ENCODE measurements at regions not wholly inside any gene's neighbourhood (a gene's known extent, or its start where the extent isn't known, plus 50 kb on each side); places are given as distances from the start of the nearest gene placed in this dataset.

DNA sequence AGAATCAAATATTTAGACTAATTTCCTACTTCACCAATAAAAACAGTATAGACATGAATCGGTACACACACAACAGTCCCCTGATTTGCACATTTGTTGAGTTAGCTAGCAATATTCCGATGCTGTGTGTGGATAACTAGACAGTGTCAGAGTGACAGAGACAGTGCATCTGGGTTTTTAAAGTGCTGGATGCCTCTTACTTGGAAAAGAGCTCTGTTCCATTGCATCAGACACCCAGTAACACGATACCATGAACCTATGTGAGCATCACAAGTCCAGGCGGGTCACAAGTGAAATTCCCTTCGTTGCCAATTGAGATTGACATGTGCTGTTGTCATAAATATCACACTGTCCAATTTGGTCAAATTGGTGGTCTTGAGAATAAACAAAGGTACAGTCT lies 82.0 kb upstream of the ESRRG start:
- H3K4me3 Mint-ChIP-seq = no peak overlapping the region
- H3K36me3 Mint-ChIP-seq = no peaks in the 10 kb centered on the region
- DNase-seq (ENCODE audit: low spot score in 2 of 2) = no peak
- no peak overlapping the region for H3K27ac Mint-ChIP-seq
- H3K4me1 Mint-ChIP-seq = no peaks in the 10 kb centered on the region
- H3K9me3 Mint-ChIP-seq = peaks cover 4% of the 10 kb centered on the region
- ATAC-seq = no peak

GRCh38 chr1:216804111-216804510 lies 80.9 kb upstream of the ESRRG start:
- Mint-ChIP-seq H3K36me3 (no peaks in the 10 kb centered on the region), H3K27ac (no peak overlapping the region), H3K4me1 (no peaks in the 10 kb centered on the region), H3K4me3 (no peak overlapping the region), H3K9me3 (peaks cover 4% of the 10 kb centered on the region)
- ATAC-seq (no peak), DNase-seq (ENCODE audit: low spot score in 2 of 2) (no peak)

DNA sequence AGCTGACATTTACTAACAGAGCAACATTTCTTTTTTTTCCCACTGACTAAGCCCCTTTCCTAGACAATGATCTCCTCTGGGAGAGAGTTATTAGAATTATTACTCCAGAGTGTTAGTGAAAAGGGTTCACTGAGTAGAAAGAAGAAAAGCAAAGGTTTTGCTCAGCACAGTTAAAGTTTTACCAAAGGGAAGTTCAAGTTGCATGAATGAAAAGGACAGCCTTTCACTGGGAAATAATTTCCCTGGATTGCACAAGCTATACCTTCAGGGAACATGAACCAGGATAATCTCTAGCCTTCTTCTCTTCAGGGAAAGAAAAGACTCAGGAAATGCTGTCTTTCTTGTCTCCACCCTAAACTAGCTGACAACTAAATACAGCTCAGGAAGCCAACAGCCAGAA lies 71.4 kb upstream of the ESRRG start:
- ATAC-seq = no peak
- no peak overlapping the region for H3K27ac Mint-ChIP-seq
- no peak for DNase-seq (ENCODE audit: low spot score in 2 of 2)
- no peak overlapping the region for H3K4me3 Mint-ChIP-seq
- H3K36me3 Mint-ChIP-seq = no peaks in the 10 kb centered on the region
- H3K4me1 Mint-ChIP-seq = no peaks in the 10 kb centered on the region
- peaks cover 18% of the 10 kb centered on the region for H3K9me3 Mint-ChIP-seq

DNA sequence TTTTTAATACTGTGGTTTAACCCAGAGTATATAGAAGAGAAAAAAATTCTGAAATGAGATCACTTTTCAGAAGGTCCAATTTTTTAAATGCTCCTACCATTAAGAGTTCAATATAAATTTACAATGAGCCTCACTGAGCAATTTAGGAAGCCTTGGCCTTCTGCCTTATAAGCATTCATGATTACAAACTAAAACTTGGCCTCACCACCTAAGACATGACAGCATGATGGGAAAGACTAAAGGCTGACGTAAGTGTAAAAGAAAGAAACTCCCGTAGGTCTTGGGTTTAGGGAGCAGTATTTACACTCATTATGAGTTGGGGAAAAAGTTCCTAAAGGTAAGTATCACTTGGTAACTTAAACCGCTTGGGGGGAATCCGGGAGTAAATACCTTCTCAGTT lies 70.7 kb upstream of the ESRRG start:
- ATAC-seq (no peak), DNase-seq (ENCODE audit: low spot score in 2 of 2) (no peak)
- H3K27ac Mint-ChIP-seq = no peak overlapping the region
- H3K4me1 Mint-ChIP-seq = no peaks in the 10 kb centered on the region
- no peak overlapping the region for H3K4me3 Mint-ChIP-seq
- H3K36me3 Mint-ChIP-seq = no peaks in the 10 kb centered on the region
- peaks cover 18% of the 10 kb centered on the region for H3K9me3 Mint-ChIP-seq

DNA sequence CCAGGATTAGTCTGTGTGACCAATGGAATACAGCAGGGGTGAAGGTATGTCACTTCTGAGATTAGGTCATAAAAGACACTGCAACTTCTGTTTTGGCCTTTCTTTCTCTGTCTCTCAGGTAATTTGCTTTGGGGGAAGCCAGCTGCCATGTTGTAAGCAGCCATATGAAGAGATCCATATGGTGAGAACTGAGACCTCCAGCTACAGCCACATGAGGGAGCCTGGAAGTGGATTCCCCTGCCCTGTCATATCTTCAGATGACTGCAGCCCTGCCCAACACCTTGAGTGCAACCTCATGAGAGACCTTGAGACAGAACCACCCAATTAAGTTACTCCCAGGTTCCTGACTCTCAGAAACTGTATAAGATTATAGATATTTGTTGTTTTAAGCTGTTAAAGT lies 70.1 kb upstream of the ESRRG start:
- H3K36me3 Mint-ChIP-seq = no peaks in the 10 kb centered on the region
- H3K4me1 Mint-ChIP-seq = no peaks in the 10 kb centered on the region
- no peak overlapping the region for H3K27ac Mint-ChIP-seq
- peaks cover 15% of the 10 kb centered on the region for H3K9me3 Mint-ChIP-seq
- no peak overlapping the region for H3K4me3 Mint-ChIP-seq
- DNase-seq (ENCODE audit: low spot score in 2 of 2) (no peak), ATAC-seq (no peak)

- no peak overlapping the region for H3K27ac Mint-ChIP-seq
- H3K4me1 Mint-ChIP-seq = no peaks in the 10 kb centered on the region
- H3K9me3 Mint-ChIP-seq = peaks cover 16% of the 10 kb centered on the region
- ATAC-seq (no peak), DNase-seq (ENCODE audit: low spot score in 2 of 2) (no peak)
- H3K4me3 Mint-ChIP-seq = no peak overlapping the region
- no peaks in the 10 kb centered on the region for H3K36me3 Mint-ChIP-seq
Measured at GRCh38 chr1:216788671-216789070, 65.4 kb upstream of the ESRRG start.

- H3K9me3 Mint-ChIP-seq = peaks cover 13% of the 10 kb centered on the region
- DNase-seq (ENCODE audit: low spot score in 2 of 2) (no peak), ATAC-seq (no peak)
- H3K4me1 Mint-ChIP-seq = no peaks in the 10 kb centered on the region
- no peaks in the 10 kb centered on the region for H3K36me3 Mint-ChIP-seq
- no peak overlapping the region for H3K4me3 Mint-ChIP-seq
- no peak overlapping the region for H3K27ac Mint-ChIP-seq
Measured at GRCh38 chr1:216785737-216786136, 62.5 kb upstream of the ESRRG start.

DNA sequence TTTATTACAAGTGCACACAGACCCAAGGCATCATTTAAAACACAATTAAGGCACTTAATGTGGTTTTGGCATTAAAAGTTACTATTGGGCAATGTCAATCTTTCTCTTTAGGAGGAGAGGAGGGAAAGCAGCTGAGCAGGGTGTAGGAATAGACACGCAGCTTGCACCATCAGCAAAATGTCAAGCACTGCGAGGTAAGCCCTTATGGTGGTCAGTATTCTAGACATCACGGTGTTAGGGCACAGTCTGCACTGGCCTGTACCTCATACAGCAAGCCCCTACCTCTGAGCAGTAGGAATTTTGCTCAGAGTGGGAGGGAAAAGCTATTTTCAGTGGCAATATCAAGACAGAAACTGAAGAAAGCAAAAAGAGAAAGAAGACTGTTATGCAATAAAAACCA lies 62.0 kb upstream of the ESRRG start:
- Mint-ChIP-seq H3K36me3 (no peaks in the 10 kb centered on the region), H3K27ac (no peak overlapping the region), H3K4me1 (no peaks in the 10 kb centered on the region), H3K4me3 (no peak overlapping the region), H3K9me3 (peaks cover 9% of the 10 kb centered on the region)
- no peak for ATAC-seq
- DNase-seq (ENCODE audit: low spot score in 2 of 2) = no peak

GRCh38 chr1:216779686-216780085 lies 56.5 kb upstream of the ESRRG start:
- H3K4me1 Mint-ChIP-seq = no peaks in the 10 kb centered on the region
- H3K4me3 Mint-ChIP-seq = no peak overlapping the region
- no peak for DNase-seq (ENCODE audit: low spot score in 2 of 2)
- no peaks in the 10 kb centered on the region for H3K36me3 Mint-ChIP-seq
- no peak for ATAC-seq
- peaks cover 24% of the 10 kb centered on the region for H3K9me3 Mint-ChIP-seq
- no peak overlapping the region for H3K27ac Mint-ChIP-seq

DNA sequence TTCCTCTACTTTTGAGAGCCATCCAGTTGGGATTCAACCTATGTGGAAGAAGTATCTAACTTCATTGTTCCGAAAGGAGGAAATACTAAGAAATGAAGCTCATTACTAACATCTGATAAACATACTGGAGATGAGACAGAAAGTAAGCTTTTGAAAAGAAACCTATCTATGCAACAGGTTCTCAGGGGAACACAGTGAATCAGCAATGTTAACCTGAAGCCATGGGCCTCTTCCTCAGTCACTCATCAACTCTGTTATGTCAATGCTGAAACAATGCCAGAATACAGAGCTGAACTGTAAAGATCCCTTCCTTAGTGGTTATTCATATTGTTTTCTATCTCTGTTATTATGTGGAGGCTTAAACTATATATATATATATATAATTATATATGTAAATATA lies 55.5 kb upstream of the ESRRG start:
- H3K4me3 Mint-ChIP-seq = no peak overlapping the region
- peaks cover 20% of the 10 kb centered on the region for H3K9me3 Mint-ChIP-seq
- no peak overlapping the region for H3K27ac Mint-ChIP-seq
- DNase-seq (ENCODE audit: low spot score in 2 of 2) (no peak), ATAC-seq (peak; percentile 43)
- no peaks in the 10 kb centered on the region for H3K36me3 Mint-ChIP-seq
- no peaks in the 10 kb centered on the region for H3K4me1 Mint-ChIP-seq

DNA sequence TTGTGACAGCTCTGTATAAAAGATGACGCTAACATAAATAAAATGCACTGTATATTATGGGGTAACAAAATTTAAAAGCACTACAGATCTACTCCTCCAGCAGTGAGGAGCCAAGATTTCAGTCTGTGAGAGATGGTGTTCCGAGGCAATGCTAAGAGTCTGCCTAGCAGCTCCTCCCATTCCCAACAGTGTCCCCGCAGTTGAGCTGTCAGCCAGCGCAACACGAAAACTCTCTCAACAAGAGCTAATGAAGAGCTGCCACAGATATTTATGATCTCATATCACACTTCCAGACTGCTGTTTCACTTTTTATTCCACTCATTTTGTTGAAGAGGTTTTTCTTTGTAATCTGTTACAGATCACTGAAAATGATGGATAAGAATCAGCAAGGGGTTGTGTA lies 53.9 kb upstream of the ESRRG start:
- H3K4me1 Mint-ChIP-seq = no peaks in the 10 kb centered on the region
- H3K27ac Mint-ChIP-seq = no peak overlapping the region
- H3K36me3 Mint-ChIP-seq = no peaks in the 10 kb centered on the region

More for the DNA sequence above, 53.9 kb upstream of the ESRRG start:
- no peak for DNase-seq (ENCODE audit: low spot score in 2 of 2)
- H3K4me3 Mint-ChIP-seq = no peak overlapping the region
- no peak for ATAC-seq
- peaks cover 19% of the 10 kb centered on the region for H3K9me3 Mint-ChIP-seq
